ENCODE measurements at regions not wholly inside any gene's neighbourhood (a gene's known extent, or its start where the extent isn't known, plus 50 kb on each side); places are given as distances from the start of the nearest gene placed in this dataset.

DNA sequence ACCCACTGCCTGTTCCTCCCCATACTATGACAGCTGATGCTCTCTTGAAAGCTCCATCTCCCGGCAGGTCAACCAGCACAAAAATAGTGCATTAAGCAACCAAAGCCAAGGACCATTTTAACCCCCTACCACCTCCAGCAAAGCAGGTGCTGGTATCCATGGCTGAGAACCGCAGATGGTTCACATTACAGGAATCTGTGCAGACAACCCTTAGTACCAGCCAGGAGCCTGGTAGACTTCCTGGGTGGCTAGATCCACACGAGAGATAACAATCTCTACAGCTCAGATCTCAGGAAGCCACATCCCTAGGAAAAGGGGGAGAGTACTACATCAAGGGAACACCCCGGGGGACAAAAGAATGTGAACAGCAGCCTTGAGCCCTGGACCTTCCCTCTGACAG, 248.0 kb downstream of the FGF13 start:
- no peak overlapping the region for H3K18ac ChIP-seq (ENCODE audit: extremely low read depth, low read length)
- CTCF ChIA-PET (ENCODE audit: partially characterized antibody): no interaction called here
- no peak overlapping the region for H2BK20ac ChIP-seq (ENCODE audit: low read length)
- H3K27me3 ChIP-seq (replicated peaks in 1 of 4; ENCODE audit: control insufficient read depth in 3 of 4, extremely low read depth in 1 of 4, insufficient read depth in 3 of 4, low read length in 3 of 4): no peaks in the 10 kb centered on the region
- no peak overlapping the region for H2BK15ac ChIP-seq (ENCODE audit: low read length)
- no peaks in the 10 kb centered on the region for H3K79me2 ChIP-seq (ENCODE audit: control insufficient read depth in 1 of 2, insufficient read depth in 2 of 2, low read length in 2 of 2)
- H3K56ac ChIP-seq (replicated peaks; ENCODE audit: insufficient read length, low read depth, low read length): no peak overlapping the region
- H3K14ac ChIP-seq (ENCODE audit: insufficient read length): no peak overlapping the region
- H2AFZ ChIP-seq (ENCODE audit: low read length): no peak overlapping the region
- H2BK120ac ChIP-seq (replicated peaks; ENCODE audit: low read depth, low read length): no peak overlapping the region
- H4K8ac ChIP-seq (ENCODE audit: extremely low read depth, insufficient read depth, low read length): no peak overlapping the region
- POLR2A ChIA-PET (ENCODE audit: partially characterized antibody): no interaction called here
- FAIRE-seq (no peak), DNase-seq (ENCODE audit: low read depth in 1 of 2, low spot score in 2 of 2) (no peak)
- no peak overlapping the region for H3K4me3 ChIP-seq (ENCODE audit: extremely low read depth in 1 of 4, insufficient read depth in 2 of 4, low read depth in 3 of 4, low read length in 4 of 4)
- H3K23me2 ChIP-seq (ENCODE audit: low read depth, low read length): no peaks in the 10 kb centered on the region
- H3K9me3 ChIP-seq (ENCODE audit: insufficient read depth in 2 of 2, low read depth in 1 of 2, low read length in 1 of 2): no peaks in the 10 kb centered on the region
- no peaks in the 10 kb centered on the region for H3K36me3 ChIP-seq (ENCODE audit: control insufficient read depth in 2 of 4, insufficient read depth in 4 of 4, low read length in 3 of 4)
- no peak overlapping the region for H2BK12ac ChIP-seq (ENCODE audit: low read depth, low read length)
- H2AK5ac ChIP-seq (ENCODE audit: low read depth, low read length): no peak overlapping the region
- no peaks in the 10 kb centered on the region for H3K4me1 ChIP-seq (replicated peaks in 1 of 4; ENCODE audit: control insufficient read depth in 3 of 4, insufficient read depth in 4 of 4, low read length in 3 of 4)
- H3K79me1 ChIP-seq (ENCODE audit: low read depth, low read length): no peaks in the 10 kb centered on the region
- no peak overlapping the region for H4K91ac ChIP-seq (replicated peaks; ENCODE audit: insufficient read length, low read length)
- no peak overlapping the region for H3K27ac ChIP-seq (ENCODE audit: low read depth, low read length)
- H3K9ac ChIP-seq (replicated peaks in 1 of 4; ENCODE audit: extremely low read depth in 1 of 4, low read depth in 3 of 4, low read length in 3 of 4): no peak overlapping the region
- 84% methylated on average over 3 of the region's 4 CpGs; no CpG with 5 or more reads in 1 of the 2 experiments for WGBS, 2 experiments (ENCODE audit: extremely low coverage in 1 of 2, insufficient coverage in 1 of 2, insufficient read length in 1 of 2, insufficient replicate concordance in 2 of 2, low coverage in 1 of 2, low lambda C conversion rate in 2 of 2, missing lambda C conversion rate in 1 of 2)
- H3K4me2 ChIP-seq (ENCODE audit: insufficient read depth in 1 of 2, low read depth in 2 of 2, low read length in 2 of 2): no peak overlapping the region
- no peaks in the 10 kb centered on the region for H4K20me1 ChIP-seq (replicated peaks in 1 of 2; ENCODE audit: control insufficient read depth in 1 of 2, insufficient read depth in 2 of 2, low read length in 2 of 2)
- no peak overlapping the region for H3K23ac ChIP-seq (ENCODE audit: insufficient read length)
- H2BK5ac ChIP-seq (ENCODE audit: low read depth, low read length): no peak overlapping the region
- no peak overlapping the region for H4K5ac ChIP-seq (ENCODE audit: insufficient read length, low read depth, low read length)
- no peak overlapping the region for H3K4ac ChIP-seq (replicated peaks; ENCODE audit: insufficient read length, low read depth, low read length)
- TF ChIP-seq RNF2 (IDR thresholded peaks at IDR 0.05; ENCODE audit: borderline replicate concordance, low read depth, low read length, missing control alignments, poor library complexity, severe bottlenecking) (no peak), TBP (IDR thresholded peaks at IDR 0.05; ENCODE audit: low read depth, low read length) (no peak), CTBP2 (IDR thresholded peaks at IDR 0.05; ENCODE audit: borderline replicate concordance, insufficient read depth, insufficient read length, low read length) (no peak), POLR2A (IDR thresholded peaks at IDR 0.05; ENCODE audit: control extremely low read depth in 1 of 2, low read depth in 2 of 2, low read length in 2 of 2) (no peak), BACH1 (IDR thresholded peaks at IDR 0.05; ENCODE audit: low read length) (no peak), SRF (IDR thresholded peaks at IDR 0.05; ENCODE audit: low read depth, low read length) (no peak), POU5F1 (IDR thresholded peaks at IDR 0.05; ENCODE audit: low read depth, low read length) (no peak), YY1 (IDR thresholded peaks at IDR 0.05; ENCODE audit: low read depth, low read length) (no peak), SIX5 (IDR thresholded peaks at IDR 0.05; ENCODE audit: low read depth, low read length) (no peak), SUZ12 (IDR thresholded peaks at IDR 0.05; ENCODE audit: low read length) (no peak), SAP30 (IDR thresholded peaks at IDR 0.05; ENCODE audit: insufficient read depth, insufficient replicate concordance, low read length) (no peak), CHD1 (IDR thresholded peaks at IDR 0.05; ENCODE audit: low read depth, low read length) (no peak), HDAC6 (IDR thresholded peaks at IDR 0.05; ENCODE audit: low read depth, low read length) (no peak), JUND (IDR thresholded peaks at IDR 0.05; ENCODE audit: low read length) (no peak), KDM4A (IDR thresholded peaks at IDR 0.05; ENCODE audit: low read depth, low read length, severe bottlenecking) (no peak)
- TF ChIP-seq, protein P1, sequence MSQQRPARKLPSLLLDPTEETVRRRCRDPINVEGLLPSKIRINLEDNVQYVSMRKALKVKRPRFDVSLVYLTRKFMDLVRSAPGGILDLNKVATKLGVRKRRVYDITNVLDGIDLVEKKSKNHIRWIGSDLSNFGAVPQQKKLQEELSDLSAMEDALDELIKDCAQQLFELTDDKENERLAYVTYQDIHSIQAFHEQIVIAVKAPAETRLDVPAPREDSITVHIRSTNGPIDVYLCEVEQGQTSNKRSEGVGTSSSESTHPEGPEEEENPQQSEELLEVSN (IDR thresholded peaks at IDR 0.05): no peak

Data from H1 (cell line).